ENCODE measurements at regions not wholly inside any gene's neighbourhood (a gene's known extent, or its start where the extent isn't known, plus 50 kb on each side); places are given as distances from the start of the nearest gene placed in this dataset.

- no peak for DNase-seq
Observed at GRCh38 chr2:103734911-103735310, 973.1 kb downstream of the TMEM182 start.

- no peak for DNase-seq
Observed at GRCh38 chr2:103738108-103738507, 976.3 kb downstream of the TMEM182 start.

- DNase-seq = no peak
Observed at GRCh38 chr2:103738606-103739005, 976.8 kb downstream of the TMEM182 start.

- DNase-seq = no peak
Observed at GRCh38 chr2:103739186-103739585, 977.4 kb downstream of the TMEM182 start.

GRCh38 chr2:103739921-103740320 is 978.1 kb downstream of the TMEM182 start:
- no peak for DNase-seq

GRCh38 chr2:103740631-103741030 is 978.8 kb downstream of the TMEM182 start:
- DNase-seq = no peak

GRCh38 chr2:103743195-103743594 is 981.4 kb downstream of the TMEM182 start:
- no peak for DNase-seq

- no peak for DNase-seq
Observed at GRCh38 chr2:103754530-103754929, 992.7 kb downstream of the TMEM182 start.

- DNase-seq = no peak
Observed at GRCh38 chr2:103773884-103774283, 1012.1 kb downstream of the TMEM182 start.

GRCh38 chr2:103780088-103780702 is 1018.4 kb downstream of the TMEM182 start:
- DNase-seq = no peak

GRCh38 chr2:103781313-103781712 is 1019.5 kb downstream of the TMEM182 start:
- no peak for DNase-seq

GRCh38 chr2:103784261-103784660 is 1022.4 kb downstream of the TMEM182 start:
- no peak for DNase-seq

- DNase-seq = no peak
Observed at GRCh38 chr2:103785432-103785831, 1023.6 kb downstream of the TMEM182 start.

GRCh38 chr2:103785956-103786355 is 1024.1 kb downstream of the TMEM182 start:
- no peak for DNase-seq

- no peak for DNase-seq
Observed at GRCh38 chr2:103788389-103788788, 1026.6 kb downstream of the TMEM182 start.

- DNase-seq = no peak
Observed at GRCh38 chr2:103788951-103789350, 1027.1 kb downstream of the TMEM182 start.

GRCh38 chr2:103789381-103790095 is 1027.7 kb downstream of the TMEM182 start:
- DNase-seq = no peak

- DNase-seq = no peak
Observed at GRCh38 chr2:103792042-103792441, 1030.2 kb downstream of the TMEM182 start.

- DNase-seq = no peak
Observed at GRCh38 chr2:103798291-103798690, 1036.5 kb downstream of the TMEM182 start.

- no peak for DNase-seq
Observed at GRCh38 chr2:103804013-103804412, 1042.2 kb downstream of the TMEM182 start.

GRCh38 chr2:103805746-103806145 is 1043.9 kb downstream of the TMEM182 start:
- DNase-seq = no peak

GRCh38 chr2:103808814-103809213 is 1045.1 kb upstream of the POU3F3 start:
- DNase-seq = no peak

- DNase-seq = no peak
Observed at GRCh38 chr2:103809415-103809814, 1044.5 kb upstream of the POU3F3 start.

- DNase-seq = no peak
Observed at GRCh38 chr2:103809941-103810441, 1043.9 kb upstream of the POU3F3 start.

- no peak for DNase-seq
Observed at GRCh38 chr2:103810875-103811274, 1043.0 kb upstream of the POU3F3 start.

All from NCI-H2029 (cell line).